Neural cell (in vitro differentiated cells): ENCODE measurements at regions not wholly inside any gene's neighbourhood (a gene's known extent, or its start where the extent isn't known, plus 50 kb on each side); places are given as distances from the start of the nearest gene placed in this dataset.

Experiments
- H2AFZ ChIP-seq: fragments of 200-600, 300-800 bp; sonication (generic), shearing (Covaris generic); 2 replicates; pipeline ENCODE4 v1.6.0; 2014; ENCODE audit warnings: low read depth, mild to moderate bottlenecking, antibody characterized with exemption, low read length, moderate library complexity
- H3F3A ChIP-seq: fragments of 200-600 bp; shearing (Covaris generic); 2 replicates; pipeline ENCODE4 v1.6.1; 2016; ENCODE audit warnings: mild to moderate bottlenecking, moderate library complexity, mixed read lengths, antibody characterized with exemption, low read length; ENCODE audit not compliant: insufficient read depth, poor library complexity, severe bottlenecking
- H3K27ac ChIP-seq: fragments of 200-600, 300-800 bp; sonication (generic), shearing (Covaris generic); 2 replicates; pipeline ENCODE4 v1.5.1; 2014; ENCODE audit warnings: mild to moderate bottlenecking, low read length, moderate library complexity
- H3K27me3 ChIP-seq: fragments of 300-800, 200-600 bp; sonication (generic), shearing (Covaris generic); 2 replicates; pipeline ENCODE4 v1.6.0; 2014; ENCODE audit warnings: mild to moderate bottlenecking, low read depth, low read length, moderate library complexity; ENCODE audit not compliant: insufficient read depth
- H3K36me3 ChIP-seq: fragments of 300-800, 200-600 bp; sonication (generic), shearing (Covaris generic); 2 replicates; pipeline ENCODE4 v1.5.1; 2014; ENCODE audit warnings: mild to moderate bottlenecking, antibody characterized with exemption, low read length, moderate library complexity; ENCODE audit not compliant: insufficient read depth
- H3K4me2 ChIP-seq: fragments of 300-800, 200-600 bp; sonication (generic), shearing (Covaris generic); 2 replicates; pipeline ENCODE4 v1.6.0; 2014; ENCODE audit warnings: mild to moderate bottlenecking, low read length
- H3K4me3 ChIP-seq: fragments of 300-800, 200-600 bp; sonication (generic), shearing (Covaris generic); 2 replicates; pipeline ENCODE4 v1.5.1; 2014; ENCODE audit warnings: mild to moderate bottlenecking, low read length, moderate library complexity
- H3K79me2 ChIP-seq: fragments of 200-600 bp; shearing (Covaris generic); replicated peaks from 2 replicates; pipeline ENCODE4 v1.6.0; 2014; ENCODE audit warnings: mild to moderate bottlenecking, low read length, moderate library complexity; ENCODE audit not compliant: insufficient read depth
- H3K9ac ChIP-seq: fragments of 300-800, 200-600 bp; sonication (generic), shearing (Covaris generic); 2 replicates; pipeline ENCODE4 v1.6.1; 2016; ENCODE audit warnings: mild to moderate bottlenecking, low read length, mixed read lengths
- H3K9me2 ChIP-seq: fragments of 200-600 bp; shearing (Covaris generic); 2 replicates; pipeline ENCODE4 v1.6.1; 2016; ENCODE audit warnings: mild to moderate bottlenecking, low read length, mixed read lengths; ENCODE audit not compliant: insufficient read depth
- H3K9me3 ChIP-seq: fragments of 200-600, 300-800 bp; sonication (generic), shearing (Covaris generic); 2 replicates; pipeline ENCODE4 v1.6.1; 2016; ENCODE audit warnings: mild to moderate bottlenecking, mixed run types, low read length, moderate library complexity, mixed read lengths
- H4K20me1 ChIP-seq: fragments of 200-600 bp; shearing (Covaris generic); 2 replicates; pipeline ENCODE4 v1.6.1; 2016; ENCODE audit warnings: mild to moderate bottlenecking, mixed run types; ENCODE audit not compliant: insufficient read depth
- CTCF ChIP-seq: fragments of 450-650 bp; IDR thresholded peaks from 2 replicates; pipeline ENCODE4 v1.5.1; 2014; ENCODE audit warnings: antibody characterized with exemption, mild to moderate bottlenecking, moderate library complexity; ENCODE audit not compliant: poor library complexity, severe bottlenecking
- EP300 ChIP-seq: fragments of 450-650 bp; conservative IDR thresholded peaks from 2 replicates; pipeline ENCODE4 v1.6.1; 2014; ENCODE audit warnings: antibody characterized with exemption, mild to moderate bottlenecking, moderate library complexity; ENCODE audit not compliant: poor library complexity, severe bottlenecking
- EZH2 ChIP-seq: fragments of 200-600, 300-800 bp; shearing (Covaris generic), sonication (generic); IDR thresholded peaks from 2 replicates; pipeline ENCODE4 v1.6.1; 2014; ENCODE audit warnings: antibody characterized with exemption, low read length, borderline replicate concordance, mild to moderate bottlenecking; ENCODE audit not compliant: insufficient read depth, poor library complexity, severe bottlenecking
- MXI1 ChIP-seq: fragments of 450-650 bp; conservative IDR thresholded peaks from 2 replicates; pipeline ENCODE4 v1.6.1; 2014; ENCODE audit warnings: antibody characterized with exemption, mild to moderate bottlenecking; ENCODE audit not compliant: poor library complexity, severe bottlenecking
- POLR2AphosphoS5 ChIP-seq: IDR thresholded peaks from 2 replicates; pipeline ENCODE4 v1.6.1; 2012
- RAD21 ChIP-seq: fragments of 450-650 bp; conservative IDR thresholded peaks from 2 replicates; pipeline ENCODE4 v1.6.1; 2014; ENCODE audit warnings: antibody characterized with exemption, mild to moderate bottlenecking, moderate library complexity
- REST ChIP-seq: IDR thresholded peaks from 2 replicates; pipeline ENCODE4 v1.6.1; 2012; ENCODE audit warnings: borderline replicate concordance
- SMC3 ChIP-seq: fragments of 450-650 bp; conservative IDR thresholded peaks from 2 replicates; pipeline ENCODE4 v1.6.1; 2014; ENCODE audit warnings: antibody characterized with exemption, mild to moderate bottlenecking, moderate library complexity; ENCODE audit not compliant: poor library complexity
- TAF1 ChIP-seq: IDR thresholded peaks from 2 replicates; pipeline ENCODE4 v1.6.1; 2012; ENCODE audit warnings: low read depth

GRCh38 chr6:49255335-49255734 lies 207.7 kb downstream of the MMUT start:
- Histone ChIP-seq H4K20me1 (no peaks in the 10 kb centered on the region), H2AFZ (no peak overlapping the region), H3K9me2 (no peaks in the 10 kb centered on the region), H3K36me3 (no peaks in the 10 kb centered on the region), H3K27ac (no peak overlapping the region), H3K9ac (no peak overlapping the region), H3F3A (no peaks in the 10 kb centered on the region), H3K27me3 (no peaks in the 10 kb centered on the region), H3K9me3 (no peaks in the 10 kb centered on the region), H3K4me3 (no peak overlapping the region), H3K4me2 (no peak overlapping the region), H3K79me2 (no peaks in the 10 kb centered on the region)
- TF ChIP-seq TAF1 (no peak), SMC3 (no peak), CTCF (no peak), POLR2AphosphoS5 (no peak), RAD21 (no peak), EP300 (no peak), MXI1 (no peak), EZH2 (no peak), REST (no peak)

GRCh38 chr6:49252901-49253300 lies 210.2 kb downstream of the MMUT start:
- Histone ChIP-seq H3K4me3 (no peak overlapping the region), H3F3A (no peaks in the 10 kb centered on the region), H3K36me3 (no peaks in the 10 kb centered on the region), H3K9me3 (no peaks in the 10 kb centered on the region), H3K27me3 (no peaks in the 10 kb centered on the region), H3K9ac (no peak overlapping the region), H3K4me2 (no peak overlapping the region), H3K79me2 (no peaks in the 10 kb centered on the region), H3K9me2 (no peaks in the 10 kb centered on the region), H3K27ac (no peak overlapping the region), H2AFZ (no peak overlapping the region), H4K20me1 (no peaks in the 10 kb centered on the region)
- no peak for TF ChIP-seq TAF1
- TF ChIP-seq MXI1: no peak
- no peak for TF ChIP-seq CTCF
- no peak for TF ChIP-seq SMC3
- TF ChIP-seq EP300: no peak
- no peak for TF ChIP-seq POLR2AphosphoS5
- TF ChIP-seq EZH2: no peak
- TF ChIP-seq RAD21: no peak
- TF ChIP-seq REST: no peak
